GM18858 (cell line): ENCODE measurements at regions not wholly inside any gene's neighbourhood (a gene's known extent, or its start where the extent isn't known, plus 50 kb on each side); places are given as distances from the start of the nearest gene placed in this dataset.

Source experiments
- ATAC-seq: cut with Tn5 transposase; IDR thresholded peaks from one replicate; pipeline ENCODE4 v1.9.1; 2021; ENCODE audit not compliant: unreplicated experiment

DNA sequence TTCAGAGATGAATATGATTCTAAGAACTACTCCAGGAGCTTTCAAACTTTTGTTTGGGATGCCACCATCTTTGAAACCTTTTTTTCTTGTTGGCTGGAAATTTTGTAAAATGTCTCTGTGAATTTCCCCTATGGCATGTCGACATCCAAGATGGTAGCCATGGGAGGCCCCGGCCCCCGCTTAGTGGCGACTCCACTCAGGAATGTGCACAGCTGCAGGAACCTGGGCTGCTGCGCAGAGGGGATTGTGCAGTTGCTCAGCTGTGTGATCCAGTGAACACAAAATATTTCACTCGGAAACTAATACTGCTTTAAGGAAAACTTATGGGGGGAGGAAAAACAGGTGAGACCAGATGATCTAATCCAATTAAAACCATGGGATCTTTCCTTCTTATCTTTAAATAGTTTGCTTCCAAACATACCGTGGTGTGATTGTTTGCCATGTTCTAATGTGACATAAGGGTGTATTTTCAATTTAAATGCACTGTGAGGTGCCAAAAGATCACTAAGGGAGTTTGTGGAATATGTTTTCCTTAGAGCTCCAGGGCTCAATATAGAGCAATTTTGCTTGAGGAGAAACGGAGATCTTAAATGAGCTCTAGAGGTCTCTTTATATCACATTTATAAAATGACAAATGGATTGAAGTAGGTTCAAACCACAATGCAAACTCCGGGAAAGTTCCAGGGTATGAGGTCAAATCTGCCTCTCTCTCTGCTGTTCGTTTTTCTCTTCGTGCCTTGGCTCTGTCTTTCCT lies 497.7 kb downstream of the FGF9 start:
- no peak for ATAC-seq

DNA sequence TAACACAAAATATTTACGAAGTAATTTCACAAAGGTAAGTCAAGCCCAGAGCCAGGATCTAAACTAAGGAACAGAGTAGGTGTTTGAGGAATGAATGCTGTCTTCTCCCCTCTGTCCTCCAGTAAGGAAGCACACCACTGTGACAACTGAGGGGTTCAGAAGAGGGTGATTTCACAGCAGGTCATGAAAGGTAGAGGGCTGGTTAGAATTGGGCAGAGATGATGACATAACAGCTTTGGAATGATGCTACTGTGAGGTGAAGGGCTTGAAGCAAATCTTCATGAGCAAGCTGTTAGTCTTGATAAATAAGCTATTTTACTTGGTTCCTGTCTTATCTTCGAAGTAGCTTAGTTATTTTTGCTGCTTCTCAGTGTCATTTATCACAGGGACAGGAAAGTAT lies 498.6 kb downstream of the FGF9 start:
- no peak for ATAC-seq

DNA sequence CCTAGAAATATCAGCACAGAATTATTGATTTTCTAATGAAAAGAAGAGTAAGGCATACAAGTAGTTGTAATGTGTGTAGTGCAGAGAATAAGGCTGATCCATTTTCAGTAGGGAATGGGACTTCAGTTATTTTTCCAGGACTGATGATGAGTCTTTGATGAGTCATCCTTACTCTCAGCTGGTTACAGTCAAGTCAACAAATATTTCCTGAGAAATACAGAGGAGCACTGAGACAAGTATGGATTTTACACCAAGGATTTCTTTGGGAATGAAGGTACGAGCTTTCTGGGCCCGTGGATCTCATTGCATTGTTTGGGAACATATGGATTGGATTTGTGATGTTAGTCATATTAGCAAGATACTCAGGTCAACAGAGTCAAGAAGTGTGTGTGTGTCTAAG lies 502.7 kb downstream of the FGF9 start:
- no peak for ATAC-seq

DNA sequence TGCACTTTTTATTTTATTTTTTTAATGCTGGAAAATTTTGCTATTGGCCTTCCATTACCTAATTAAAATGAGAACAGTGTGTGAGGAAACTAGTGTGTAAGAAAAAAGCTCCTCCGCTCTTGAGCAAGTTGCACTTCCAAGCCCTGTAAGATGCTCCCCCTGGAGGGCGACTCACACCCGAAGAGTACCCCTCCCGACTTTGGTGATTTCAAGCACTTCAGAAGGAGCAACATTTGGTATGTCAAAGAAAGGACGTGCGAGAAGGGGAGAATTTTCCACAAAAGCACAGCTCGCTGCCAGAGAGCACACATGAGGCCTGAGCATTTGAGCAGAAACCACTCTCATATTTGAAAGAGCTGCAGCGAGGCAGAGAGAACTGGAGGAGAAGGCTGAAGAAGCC lies 504.4 kb downstream of the FGF9 start:
- no peak for ATAC-seq

DNA sequence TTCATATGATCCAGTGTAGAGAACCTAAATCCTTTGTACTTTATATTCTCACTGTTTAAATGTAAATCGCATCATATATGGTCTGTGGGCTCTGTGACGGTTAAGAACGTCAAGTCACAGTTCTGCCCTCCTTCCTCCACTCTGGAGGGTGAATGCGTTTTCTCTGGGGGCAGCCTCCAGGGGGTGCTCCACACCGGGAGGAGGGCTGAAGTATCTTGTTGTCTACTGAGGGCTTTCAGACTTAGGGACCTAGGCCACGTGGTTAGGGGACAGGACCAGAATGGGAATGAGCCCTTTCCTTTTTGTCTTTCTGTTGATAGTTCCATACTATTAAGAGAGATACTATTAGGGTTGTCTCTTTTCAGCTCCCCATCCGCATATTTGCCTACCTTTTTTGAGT lies 504.9 kb downstream of the FGF9 start:
- no peak for ATAC-seq

GRCh38 chr13:22176968-22177520 lies 506.2 kb downstream of the FGF9 start:
- ATAC-seq: no peak

DNA sequence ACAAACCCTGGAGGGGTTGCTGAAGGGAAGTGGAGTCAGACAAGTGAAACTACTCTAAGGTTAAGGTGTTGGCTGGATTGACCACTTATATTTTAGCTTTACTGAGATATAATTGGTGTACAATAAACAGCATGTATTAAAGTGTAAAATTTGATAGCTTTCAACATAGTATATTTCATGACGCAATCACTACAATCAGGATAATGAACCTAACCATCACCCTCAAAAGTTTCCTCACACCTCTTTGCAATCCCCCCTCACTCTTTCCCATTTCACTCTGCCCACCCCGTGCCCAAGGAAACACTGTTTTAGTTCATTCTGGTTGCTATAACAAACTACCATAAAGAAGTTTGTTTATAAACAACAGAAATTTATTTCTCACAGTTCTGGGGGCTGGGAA lies 508.0 kb downstream of the FGF9 start:
- no peak for ATAC-seq

DNA sequence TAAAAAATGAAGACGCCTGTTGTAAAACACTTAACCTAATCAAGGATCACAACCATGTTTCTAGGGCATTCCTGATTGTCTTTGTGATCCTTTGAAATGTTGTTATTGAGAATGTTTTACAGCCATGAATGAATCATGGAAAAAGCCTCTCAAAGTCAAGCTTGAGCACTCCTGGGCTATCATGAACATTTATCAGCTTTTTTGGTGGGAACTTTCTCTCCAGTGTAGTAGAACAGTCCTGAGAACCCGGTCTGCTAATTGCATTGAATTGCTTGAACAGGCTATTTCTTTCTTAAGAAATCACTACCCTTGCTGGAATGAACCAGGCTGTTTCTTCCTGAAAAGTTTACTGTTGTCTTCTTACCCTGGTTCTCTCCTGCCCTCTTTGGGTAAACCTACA lies 516.5 kb downstream of the FGF9 start:
- ATAC-seq: no peak

- ATAC-seq: no peak
These were observed 518.5 kb downstream of the FGF9 start for GRCh38 chr13:22189176-22190048.

DNA sequence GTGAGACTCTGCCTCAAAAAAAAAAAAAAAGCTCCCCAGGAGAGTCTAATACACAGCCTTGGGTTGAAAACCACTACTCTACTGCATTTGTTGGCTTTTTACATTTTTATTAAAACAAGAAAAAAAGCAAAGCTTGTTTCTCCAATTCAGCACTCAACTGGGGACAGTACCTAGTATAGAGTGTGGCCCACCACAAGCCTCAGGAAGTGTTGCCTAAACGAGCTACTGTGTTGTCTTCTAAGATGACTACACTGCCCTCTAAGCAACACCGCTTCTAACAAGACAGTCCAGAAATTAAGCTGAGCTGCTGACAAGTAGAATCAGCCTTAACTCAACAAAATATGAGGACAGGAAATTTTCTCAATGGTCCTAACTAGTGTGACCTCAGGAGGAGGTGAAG lies 522.2 kb downstream of the FGF9 start:
- no peak for ATAC-seq

- ATAC-seq: no peak
These were observed 523.4 kb downstream of the FGF9 start for GRCh38 chr13:22194106-22194805.

DNA sequence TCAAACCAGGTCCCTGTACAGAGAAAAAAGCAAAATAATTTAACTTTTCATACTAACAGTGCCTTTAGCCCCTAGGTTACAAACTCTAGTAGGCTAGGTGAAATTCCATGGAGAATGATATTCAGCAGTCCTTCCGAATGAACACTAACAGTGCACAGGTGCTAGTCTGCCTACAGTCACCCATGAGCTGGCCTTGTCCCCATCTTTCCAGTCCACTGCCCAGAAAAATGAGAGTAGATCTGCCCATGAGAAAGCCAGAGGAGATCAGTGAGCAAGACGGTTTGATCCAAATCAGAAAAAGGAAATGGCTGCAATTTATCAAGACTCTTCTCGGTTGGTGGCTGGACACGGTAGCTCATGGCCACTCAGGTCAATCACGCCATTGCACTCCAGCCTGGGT lies 524.9 kb downstream of the FGF9 start:
- no peak for ATAC-seq

GRCh38 chr13:22196777-22197176 lies 525.9 kb downstream of the FGF9 start:
- ATAC-seq: no peak

DNA sequence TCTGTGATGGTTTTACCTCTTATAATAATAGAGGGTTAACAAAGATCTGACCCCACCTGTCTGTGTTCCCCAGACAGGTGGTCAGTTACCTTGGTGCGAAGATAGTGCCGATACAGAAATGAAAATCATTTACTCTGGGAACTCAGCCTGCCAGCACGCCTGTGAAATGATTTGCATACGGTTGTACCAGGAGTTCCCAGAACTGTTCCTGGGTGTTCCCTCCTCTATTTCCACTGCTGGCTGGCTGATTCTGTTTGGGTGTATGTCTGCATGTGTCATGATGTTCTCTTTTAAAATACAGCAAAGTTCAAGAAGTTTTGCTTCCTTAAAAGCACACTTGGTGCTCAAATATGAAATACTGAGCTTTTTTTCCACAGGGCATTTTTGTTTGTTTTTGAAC lies 527.1 kb downstream of the FGF9 start:
- no peak for ATAC-seq

- no peak for ATAC-seq
These were observed 527.9 kb downstream of the FGF9 start for GRCh38 chr13:22198641-22199217.

- no peak for ATAC-seq
These were observed 529.6 kb downstream of the FGF9 start for GRCh38 chr13:22200440-22200839.

DNA sequence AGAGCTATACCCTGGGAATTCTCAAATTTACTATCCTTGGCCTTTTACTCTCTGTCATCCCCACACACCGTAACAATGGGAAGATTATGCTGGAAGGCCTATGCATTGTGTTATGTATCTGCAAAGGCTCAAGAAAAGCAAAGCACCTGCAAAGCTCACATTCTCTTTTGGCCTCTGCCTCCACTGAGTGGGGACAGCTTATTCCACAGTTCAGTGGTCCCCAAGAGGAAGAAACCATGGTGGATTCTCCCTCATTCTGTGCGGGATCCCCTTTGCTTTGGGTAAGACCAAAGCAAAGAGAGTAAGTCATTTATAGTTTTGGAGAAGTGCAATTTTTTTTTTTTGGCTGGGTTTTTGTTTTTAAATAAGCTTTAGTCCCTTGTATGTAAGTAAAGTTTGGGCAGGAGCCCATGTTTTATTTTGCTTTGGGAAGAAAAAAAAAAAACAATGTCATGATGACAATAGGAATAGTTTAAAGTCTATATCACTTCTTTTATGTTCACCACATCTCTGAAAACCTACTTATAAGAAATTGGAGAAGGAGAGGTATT lies 530.6 kb downstream of the FGF9 start:
- ATAC-seq: no peak

GRCh38 chr13:22210134-22210930 lies 539.5 kb downstream of the FGF9 start:
- no peak for ATAC-seq

DNA sequence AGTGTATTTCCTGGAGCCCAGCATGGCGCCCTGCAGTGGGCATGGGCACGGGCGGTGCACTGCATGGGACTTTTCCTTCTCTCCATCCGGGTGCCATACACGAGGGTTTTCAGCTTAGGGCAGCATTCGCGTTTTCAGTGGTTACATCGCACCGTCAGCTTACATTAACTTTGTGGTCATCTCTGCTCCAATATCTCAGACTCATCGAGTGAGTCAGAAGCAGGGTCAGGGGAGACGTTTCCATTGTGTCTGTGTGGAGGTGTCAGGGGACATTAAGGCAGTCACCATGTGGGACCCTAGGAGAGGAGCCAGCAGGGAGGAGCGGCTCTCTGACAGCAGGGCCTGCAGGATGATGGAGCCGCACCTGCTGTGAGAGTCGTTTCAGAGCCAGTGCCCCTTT lies 541.0 kb downstream of the FGF9 start:
- ATAC-seq: no peak

GRCh38 chr13:22212576-22212975 lies 541.7 kb downstream of the FGF9 start:
- no peak for ATAC-seq
